ENCODE measurements at regions not wholly inside any gene's neighbourhood (a gene's known extent, or its start where the extent isn't known, plus 50 kb on each side); places are given as distances from the start of the nearest gene placed in this dataset.

DNA sequence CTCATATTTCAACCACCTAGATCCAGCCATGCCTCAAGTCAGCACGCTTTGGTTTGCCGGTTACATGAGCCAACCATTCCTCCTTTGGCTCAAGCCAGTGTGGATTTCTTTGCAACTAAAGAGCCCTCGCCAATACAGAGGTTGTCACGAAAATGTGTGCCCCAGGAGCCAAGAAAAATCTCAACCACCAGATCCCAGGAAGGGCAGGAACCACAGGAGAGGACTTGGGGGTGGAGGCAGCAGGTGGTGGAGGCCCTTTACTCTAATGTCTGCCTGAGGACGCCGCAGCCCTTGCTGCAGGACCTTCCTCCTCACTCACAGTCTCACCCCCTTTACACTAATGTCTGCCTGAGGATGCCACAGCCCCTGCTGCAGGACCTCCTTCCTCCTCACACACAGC is 144.8 kb upstream of the PHACTR3 start:
- TF ChIP-seq, protein P1, sequence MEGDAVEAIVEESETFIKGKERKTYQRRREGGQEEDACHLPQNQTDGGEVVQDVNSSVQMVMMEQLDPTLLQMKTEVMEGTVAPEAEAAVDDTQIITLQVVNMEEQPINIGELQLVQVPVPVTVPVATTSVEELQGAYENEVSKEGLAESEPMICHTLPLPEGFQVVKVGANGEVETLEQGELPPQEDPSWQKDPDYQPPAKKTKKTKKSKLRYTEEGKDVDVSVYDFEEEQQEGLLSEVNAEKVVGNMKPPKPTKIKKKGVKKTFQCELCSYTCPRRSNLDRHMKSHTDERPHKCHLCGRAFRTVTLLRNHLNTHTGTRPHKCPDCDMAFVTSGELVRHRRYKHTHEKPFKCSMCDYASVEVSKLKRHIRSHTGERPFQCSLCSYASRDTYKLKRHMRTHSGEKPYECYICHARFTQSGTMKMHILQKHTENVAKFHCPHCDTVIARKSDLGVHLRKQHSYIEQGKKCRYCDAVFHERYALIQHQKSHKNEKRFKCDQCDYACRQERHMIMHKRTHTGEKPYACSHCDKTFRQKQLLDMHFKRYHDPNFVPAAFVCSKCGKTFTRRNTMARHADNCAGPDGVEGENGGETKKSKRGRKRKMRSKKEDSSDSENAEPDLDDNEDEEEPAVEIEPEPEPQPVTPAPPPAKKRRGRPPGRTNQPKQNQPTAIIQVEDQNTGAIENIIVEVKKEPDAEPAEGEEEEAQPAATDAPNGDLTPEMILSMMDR (IDR thresholded peaks at IDR 0.05; ENCODE audit: low read depth, low read length, missing control alignments) = no peak
- DNase-seq (ENCODE audit: low read depth) = no peak
- in situ Hi-C loops (cut with HindIII; ENCODE audit: low sequenced_read_pairs) = no loop called here
- H3K4me3 ChIP-seq (ENCODE audit: low read depth, low read length) = no peak overlapping the region

DNA sequence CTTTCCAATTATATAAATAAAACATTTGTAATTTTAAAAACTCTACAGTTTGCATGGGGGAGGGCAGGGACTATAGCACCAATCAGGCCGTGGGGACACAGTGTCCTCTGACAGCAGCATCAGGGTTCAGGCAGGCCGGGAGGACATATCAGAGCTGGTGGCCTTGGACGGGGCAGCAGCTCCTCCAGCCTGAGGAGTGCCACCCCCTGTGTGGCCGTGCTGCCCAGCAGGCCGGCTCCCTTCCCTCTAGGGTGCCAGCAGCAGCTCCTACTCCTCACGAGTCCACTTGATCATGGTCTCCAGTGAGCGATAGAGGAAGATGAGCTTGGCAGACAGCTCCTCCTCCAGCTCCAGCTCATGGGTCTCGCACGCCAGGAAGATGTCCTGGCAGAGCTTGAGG is 144.0 kb upstream of the PHACTR3 start:
- in situ Hi-C loops (cut with HindIII; ENCODE audit: low sequenced_read_pairs) = no loop called here
- H3K4me3 ChIP-seq (ENCODE audit: low read depth, low read length) = no peak overlapping the region
- TF ChIP-seq, protein P1 (IDR thresholded peaks at IDR 0.05; ENCODE audit: low read depth, low read length, missing control alignments) = no peak
- DNase-seq (ENCODE audit: low read depth) = no peak

DNA sequence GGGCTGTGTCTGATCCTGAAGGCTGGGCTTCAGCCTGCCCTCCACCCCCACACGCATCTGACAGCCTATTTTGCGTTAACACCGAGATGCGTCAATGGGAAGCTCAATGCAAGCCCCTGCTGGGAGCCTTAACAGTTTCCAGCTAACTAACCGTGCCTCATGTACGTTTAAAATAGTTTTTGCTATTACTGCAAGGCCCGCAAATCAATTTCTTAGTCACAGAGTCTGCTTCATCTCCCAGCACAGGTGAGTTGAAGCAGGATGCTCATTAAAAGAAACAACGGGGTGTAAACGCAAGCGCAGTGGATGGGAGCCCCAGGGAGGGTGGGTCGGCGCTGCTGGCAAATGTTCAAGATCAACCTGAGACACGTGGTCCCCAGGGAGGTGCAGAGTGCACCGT is 142.8 kb upstream of the PHACTR3 start:
- in situ Hi-C loops (cut with HindIII; ENCODE audit: low sequenced_read_pairs) = no loop called here
- DNase-seq (ENCODE audit: low read depth) = no peak
- no peak overlapping the region for H3K4me3 ChIP-seq (ENCODE audit: low read depth, low read length)
- TF ChIP-seq, protein P1 (IDR thresholded peaks at IDR 0.05; ENCODE audit: low read depth, low read length, missing control alignments) = no peak

DNA sequence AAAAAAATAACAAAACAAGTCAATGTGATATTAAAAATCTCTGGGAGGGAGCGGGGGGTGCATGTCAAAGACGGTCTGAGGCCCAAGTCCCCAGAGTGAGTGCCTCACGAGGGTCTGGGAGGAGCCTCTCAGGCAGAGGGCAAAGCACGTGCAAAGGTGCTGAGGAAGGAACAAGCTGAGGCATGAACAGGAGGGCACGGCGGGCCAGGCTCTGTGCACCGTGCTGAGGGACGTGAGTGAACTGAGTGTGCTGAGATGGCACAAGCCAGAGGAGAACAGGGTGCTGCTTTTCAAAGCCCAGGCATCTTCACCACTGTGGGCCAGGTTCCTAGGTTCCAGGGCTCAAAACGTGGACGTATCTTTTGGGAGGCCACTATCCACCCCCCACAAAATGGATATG is 142.1 kb upstream of the PHACTR3 start:
- in situ Hi-C loops (cut with HindIII; ENCODE audit: low sequenced_read_pairs) = no loop called here
- TF ChIP-seq, protein P1 (IDR thresholded peaks at IDR 0.05; ENCODE audit: low read depth, low read length, missing control alignments) = no peak
- no peak overlapping the region for H3K4me3 ChIP-seq (ENCODE audit: low read depth, low read length)
- no peak for DNase-seq (ENCODE audit: low read depth)

- in situ Hi-C loops (cut with HindIII; ENCODE audit: low sequenced_read_pairs) = no loop called here
- H3K4me3 ChIP-seq (ENCODE audit: low read depth, low read length) = no peak overlapping the region
- no peak for DNase-seq (ENCODE audit: low read depth)
- TF ChIP-seq, protein P1 (IDR thresholded peaks at IDR 0.05; ENCODE audit: low read depth, low read length, missing control alignments) = no peak
Measured at GRCh38 chr20:59463541-59463940, 140.8 kb upstream of the PHACTR3 start.

DNA sequence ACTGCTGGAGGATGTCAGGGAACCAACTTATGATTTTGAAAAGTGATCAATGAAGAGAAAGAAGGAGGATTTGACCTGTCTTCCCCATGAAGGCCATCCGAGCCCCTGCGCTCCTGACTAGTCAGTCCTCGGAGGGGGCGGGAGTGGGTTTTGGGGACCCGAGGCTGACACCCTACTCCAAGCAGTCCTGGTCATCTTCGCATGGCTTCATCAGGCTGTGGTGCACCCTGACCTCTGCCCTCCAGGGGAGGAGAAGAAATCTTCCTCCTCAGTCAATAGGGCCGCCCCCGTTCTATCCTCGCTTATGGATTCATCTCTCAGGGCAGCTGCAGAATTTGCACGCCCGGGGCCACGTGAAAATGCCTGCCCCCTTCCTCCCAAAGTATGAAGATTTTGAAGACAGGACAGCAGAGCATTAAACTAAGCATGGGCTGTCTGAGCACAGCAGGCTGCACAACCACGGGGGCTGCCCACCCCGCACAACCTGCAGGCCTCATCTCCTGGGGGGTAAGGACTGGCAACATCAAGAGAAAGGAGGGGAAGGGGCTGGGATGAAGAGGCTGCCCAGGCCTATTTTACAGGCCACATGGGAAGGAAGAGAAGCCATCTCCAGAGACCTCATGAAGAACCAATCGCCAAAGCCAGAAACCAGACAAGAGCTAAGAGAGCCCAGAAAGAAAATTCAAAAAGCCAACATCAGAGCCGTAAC is 138.1 kb upstream of the PHACTR3 start:
- in situ Hi-C loops (cut with HindIII; ENCODE audit: low sequenced_read_pairs) = no loop called here
- no peak for DNase-seq (ENCODE audit: low read depth)
- H3K4me3 ChIP-seq (ENCODE audit: low read depth, low read length) = no peak overlapping the region
- TF ChIP-seq, protein P1 (IDR thresholded peaks at IDR 0.05; ENCODE audit: low read depth, low read length, missing control alignments) = no peak
